ENCODE measurements at regions not wholly inside any gene's neighbourhood (a gene's known extent, or its start where the extent isn't known, plus 50 kb on each side); places are given as distances from the start of the nearest gene placed in this dataset.

DNA sequence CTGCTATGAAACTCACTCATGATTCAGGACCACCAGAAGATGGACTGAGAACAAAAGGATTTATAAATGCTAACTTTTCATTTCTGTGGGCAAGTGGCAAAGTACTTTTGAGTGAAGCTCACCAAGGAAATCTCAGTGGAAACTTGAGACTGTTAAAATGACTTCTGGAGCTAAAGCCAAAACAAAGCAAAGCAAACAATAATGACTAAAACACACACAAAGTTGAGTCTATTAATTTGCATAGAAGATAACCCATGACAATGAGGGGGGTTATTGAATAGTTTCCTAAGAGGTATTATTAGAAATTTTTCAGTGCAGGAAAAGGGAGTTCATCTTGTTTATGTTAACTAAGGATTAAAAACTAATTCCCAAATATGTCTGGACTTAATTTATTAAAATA lies 612.8 kb upstream of the FAM174A start:
- DNase-seq (ENCODE audit: low spot score): no peak

DNA sequence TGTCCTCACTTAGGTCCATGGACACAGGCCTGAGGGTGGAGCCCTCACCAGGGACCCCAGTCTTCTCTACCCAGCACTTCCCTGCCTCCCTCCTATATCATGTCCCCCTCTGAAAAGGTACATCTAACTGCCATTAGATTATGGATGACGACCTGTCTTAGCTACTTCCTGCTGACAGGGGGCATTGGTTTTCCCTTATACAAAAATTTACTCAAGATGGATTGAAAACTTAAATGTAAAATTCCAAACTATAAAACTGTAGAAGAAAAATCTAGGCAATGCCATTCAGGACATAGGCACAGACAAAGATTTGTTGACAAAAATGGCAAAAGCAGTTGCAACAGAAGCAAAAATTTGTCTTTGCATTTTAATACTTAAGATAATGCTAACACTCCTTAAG lies 623.2 kb upstream of the FAM174A start:
- no peak for DNase-seq (ENCODE audit: low spot score)

DNA sequence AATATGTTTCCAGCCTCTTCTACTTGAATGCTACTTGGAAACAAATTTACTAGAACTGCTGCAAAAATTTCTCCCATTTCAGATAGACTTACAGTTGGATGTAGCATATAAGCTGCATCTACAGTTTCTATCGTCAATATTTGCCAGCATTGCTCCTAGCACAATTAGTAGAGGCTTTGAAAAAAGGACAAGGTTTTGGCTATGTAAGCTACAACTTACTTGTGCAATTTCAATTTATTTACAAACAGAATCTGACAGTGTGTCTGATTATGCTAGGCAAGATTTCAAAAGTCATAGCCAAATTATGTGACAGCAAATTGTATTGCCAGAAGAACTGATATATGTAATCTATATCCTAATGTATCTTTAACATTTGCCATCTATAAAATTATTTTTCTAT lies 628.4 kb upstream of the FAM174A start:
- no peak for DNase-seq (ENCODE audit: low spot score)

DNA sequence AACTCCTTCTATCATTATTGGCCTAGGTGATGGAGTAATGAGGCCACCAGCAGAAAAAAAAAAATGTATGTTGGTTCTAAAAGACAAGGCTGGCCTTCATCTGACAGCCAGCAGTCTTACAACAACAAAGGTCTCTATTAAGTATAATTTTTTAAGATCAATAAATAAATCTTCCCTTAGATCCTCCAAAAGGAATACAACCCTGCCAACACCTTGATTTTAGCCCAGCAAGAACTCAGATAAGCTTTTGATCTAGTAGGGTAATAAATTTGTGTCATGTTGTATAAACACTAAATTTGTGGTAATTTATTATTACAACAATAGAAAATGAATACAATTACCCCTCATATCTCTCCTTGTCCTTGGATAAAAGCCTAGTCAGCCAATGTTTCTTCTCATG lies 633.2 kb upstream of the FAM174A start:
- no peak for DNase-seq (ENCODE audit: low spot score)

DNA sequence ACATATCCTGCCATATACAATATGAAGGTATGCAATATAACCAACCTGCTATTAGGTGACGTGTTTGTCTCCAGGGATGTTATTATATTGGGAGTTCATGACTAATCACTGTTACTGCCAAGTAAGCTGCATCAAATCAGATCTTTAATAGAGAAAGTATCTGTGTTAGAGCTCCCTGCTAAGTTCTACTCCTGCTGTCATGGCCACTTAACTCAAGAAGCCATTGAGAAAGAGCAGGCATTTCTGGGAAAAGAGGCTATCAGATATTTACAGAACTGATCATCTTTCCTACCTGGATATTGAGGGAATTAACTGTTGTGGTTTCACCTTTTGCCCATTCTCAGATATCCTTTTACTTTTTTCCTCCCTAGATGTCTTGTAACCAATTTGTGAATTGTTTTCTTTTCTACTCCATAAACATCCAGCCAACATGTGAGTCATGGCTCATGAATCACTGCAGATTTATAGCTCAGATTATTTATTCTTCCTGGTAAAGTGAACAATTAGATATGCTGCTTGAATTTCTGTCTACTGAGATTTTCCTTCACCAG lies 634.8 kb upstream of the FAM174A start:
- DNase-seq (ENCODE audit: low spot score): no peak

- DNase-seq (ENCODE audit: low spot score): no peak
These were observed 655.2 kb upstream of the FAM174A start for GRCh38 chr5:99879791-99880511.

DNA sequence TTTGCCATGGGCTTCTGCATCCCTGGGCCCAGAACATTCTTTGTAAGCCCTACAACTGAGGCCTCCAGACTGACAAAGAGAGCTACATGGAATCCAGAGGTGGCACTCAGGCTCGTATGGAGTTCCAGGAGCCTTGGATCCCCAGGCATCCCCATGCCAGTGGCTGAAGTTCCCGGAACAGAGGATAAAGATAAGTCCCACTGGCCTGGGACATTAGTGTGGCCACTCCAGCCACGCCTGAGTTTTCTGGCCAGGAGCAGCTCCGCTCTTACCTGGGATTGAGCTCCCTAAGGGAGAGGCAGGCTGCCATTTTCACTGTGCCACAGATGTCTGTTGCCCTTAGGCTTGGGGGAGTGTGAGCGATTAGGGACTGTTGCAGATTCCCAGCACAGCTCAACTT lies 656.3 kb upstream of the FAM174A start:
- DNase-seq (ENCODE audit: low spot score): no peak

DNA sequence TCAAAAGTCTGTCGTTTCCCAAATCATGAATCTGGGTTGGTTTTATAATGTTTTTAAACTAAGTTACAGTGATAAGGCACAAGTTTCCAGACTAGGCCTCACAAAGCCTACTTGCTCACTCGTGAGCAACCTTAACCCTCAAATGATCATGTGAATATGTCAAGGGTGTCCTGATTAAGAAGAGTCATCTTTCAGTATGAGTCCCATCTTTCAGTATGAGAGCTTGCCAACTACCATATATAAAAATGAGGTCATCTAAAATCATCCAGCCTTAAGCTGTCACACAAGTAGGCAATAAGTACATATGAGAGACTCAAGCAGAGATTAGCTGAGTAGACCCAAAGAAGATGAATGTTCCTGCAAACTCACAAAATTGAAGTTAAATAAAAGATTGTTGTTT lies 668.4 kb upstream of the FAM174A start:
- no peak for DNase-seq (ENCODE audit: low spot score)

- no peak for DNase-seq (ENCODE audit: low spot score)
These were observed 670.0 kb upstream of the FAM174A start for GRCh38 chr5:99865159-99865558.

DNA sequence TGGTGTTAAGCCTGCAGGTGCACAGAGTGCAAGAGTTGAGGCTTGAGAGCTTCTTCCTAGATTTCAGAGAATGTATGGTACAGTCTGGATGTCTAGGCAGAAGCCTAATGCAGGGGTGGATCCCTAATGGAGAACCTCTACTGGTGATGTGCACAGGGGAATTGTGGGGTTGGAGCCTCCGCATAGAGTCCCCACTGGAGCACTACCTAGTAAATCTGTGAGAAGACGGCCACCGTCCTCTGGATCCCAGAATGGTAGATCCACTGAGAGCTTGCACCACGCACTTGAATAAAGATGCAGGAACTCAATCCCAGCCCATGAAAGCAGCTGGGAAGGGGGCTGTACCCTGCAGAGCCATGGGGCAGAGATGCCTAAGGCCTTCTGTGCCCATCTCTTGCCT lies 699.4 kb upstream of the FAM174A start:
- no peak for DNase-seq (ENCODE audit: low spot score)

DNA sequence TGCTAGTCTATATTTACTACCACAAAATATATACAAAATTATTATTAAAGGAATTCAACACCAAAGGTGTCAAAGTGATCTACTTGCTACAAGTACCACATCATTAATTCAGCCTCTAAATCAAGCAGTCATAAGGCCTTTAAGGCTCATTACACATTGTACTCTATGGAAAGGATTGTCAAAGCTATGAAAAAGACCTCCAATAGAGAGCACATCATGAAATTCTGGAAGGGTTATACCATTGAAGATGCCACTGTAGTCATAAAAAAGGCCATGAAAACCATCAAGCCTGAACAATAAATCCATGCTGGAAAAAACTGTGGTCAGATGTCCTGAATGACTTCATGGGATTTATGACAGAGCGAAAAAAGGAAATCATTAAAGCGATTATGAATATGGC lies 708.0 kb upstream of the FAM174A start:
- DNase-seq (ENCODE audit: low spot score): no peak

GRCh38 chr5:99817796-99818195 lies 717.4 kb upstream of the FAM174A start:
- no peak for DNase-seq (ENCODE audit: low spot score)

DNA sequence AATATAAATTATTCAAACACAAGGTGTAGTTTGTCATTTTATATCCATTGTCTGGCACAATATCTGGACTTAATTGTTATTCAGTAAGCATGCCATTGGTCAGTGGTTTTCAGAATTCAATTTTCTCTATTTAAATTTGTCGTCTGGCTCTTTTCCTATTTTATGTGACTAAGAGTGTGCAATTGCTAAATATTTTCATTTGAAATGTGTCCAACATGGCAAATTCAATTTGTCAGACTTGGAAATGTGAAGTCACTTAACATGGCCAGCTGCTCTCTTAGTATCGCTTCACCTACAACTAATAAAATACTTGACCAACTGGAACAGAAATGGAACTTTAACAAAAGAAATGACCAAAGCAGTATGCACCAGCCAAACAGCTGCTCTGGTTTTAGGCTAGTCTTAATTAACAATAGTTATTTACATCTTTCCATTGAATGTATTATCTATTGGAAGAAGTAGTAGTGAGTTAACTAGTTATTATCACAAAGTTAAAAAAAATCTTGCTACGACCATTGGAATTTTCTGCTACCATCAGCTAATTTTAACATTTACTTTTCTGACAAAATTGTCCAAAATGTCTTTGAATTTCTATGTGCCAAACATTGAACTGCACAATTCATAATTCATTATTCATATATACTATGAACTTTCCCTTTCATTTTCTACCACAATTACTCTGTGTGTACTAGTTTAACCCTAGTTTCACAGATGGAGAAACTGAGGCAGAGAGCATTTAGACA lies 720.7 kb upstream of the FAM174A start:
- DNase-seq (ENCODE audit: low spot score): no peak

DNA sequence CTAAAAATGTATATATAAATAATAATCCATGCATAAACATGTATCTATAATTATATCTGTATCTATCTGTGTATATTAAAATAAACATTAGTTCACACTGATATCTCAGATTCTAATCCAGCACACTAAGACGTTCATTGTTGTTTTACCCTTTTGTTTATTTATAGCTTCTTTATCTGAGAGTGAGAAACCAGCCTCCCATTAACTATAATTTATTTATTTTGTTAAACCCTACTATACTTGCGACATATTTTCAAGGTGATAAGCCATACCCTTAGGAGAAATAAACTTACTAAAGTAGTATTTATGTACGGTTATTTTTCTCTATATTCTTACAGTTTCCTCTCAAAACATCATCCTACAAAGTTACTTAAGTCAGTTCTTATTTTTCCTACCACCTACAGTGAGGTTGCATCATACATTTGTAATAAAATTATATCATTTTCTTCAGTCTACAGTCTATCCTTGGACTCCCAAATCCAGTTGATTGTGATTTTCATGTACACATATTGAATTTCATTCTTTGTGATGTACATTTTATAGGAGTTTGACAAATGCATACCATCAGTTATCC lies 726.4 kb upstream of the FAM174A start:
- DNase-seq (ENCODE audit: low spot score): no peak

DNA sequence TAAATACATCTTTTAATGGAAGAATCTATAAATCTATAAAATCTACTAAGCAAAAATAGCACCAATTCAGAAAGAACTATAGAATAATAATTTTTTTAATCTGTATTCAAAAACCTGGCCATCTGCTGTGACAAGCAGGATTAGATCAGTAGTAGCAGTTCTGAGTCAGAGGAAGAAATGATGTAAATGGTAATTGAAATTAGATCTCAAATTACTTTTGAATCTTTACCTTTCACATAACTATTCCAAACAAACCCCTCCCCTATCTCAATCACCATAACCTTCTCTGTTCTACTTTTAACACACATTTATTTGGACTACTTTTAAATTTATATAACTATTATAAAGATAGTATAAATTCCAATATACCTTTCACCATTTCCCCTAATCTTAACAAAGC lies 727.8 kb upstream of the FAM174A start:
- DNase-seq (ENCODE audit: low spot score): no peak

- DNase-seq (ENCODE audit: low spot score): no peak
These were observed 740.1 kb upstream of the FAM174A start for GRCh38 chr5:99795031-99795430.

DNA sequence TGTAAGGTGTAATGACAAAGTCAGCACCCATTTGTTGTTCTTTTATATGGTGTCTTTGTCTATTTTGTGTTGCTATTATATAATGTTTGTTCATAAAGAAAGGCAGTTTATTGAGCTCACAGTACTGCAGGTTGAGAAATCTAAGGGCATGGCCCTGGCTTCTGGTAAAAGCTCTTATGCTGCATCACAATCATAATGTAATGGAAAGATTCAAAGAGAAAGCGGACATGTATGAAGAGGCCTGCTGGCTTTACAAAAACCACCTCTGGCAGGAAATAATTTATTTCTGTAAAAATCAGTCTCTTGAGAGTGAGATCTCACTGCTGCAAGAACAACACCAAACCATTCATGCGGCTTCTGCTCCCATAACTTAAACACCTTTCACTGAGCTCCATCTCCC lies 746.7 kb upstream of the FAM174A start:
- DNase-seq (ENCODE audit: low spot score): no peak

DNA sequence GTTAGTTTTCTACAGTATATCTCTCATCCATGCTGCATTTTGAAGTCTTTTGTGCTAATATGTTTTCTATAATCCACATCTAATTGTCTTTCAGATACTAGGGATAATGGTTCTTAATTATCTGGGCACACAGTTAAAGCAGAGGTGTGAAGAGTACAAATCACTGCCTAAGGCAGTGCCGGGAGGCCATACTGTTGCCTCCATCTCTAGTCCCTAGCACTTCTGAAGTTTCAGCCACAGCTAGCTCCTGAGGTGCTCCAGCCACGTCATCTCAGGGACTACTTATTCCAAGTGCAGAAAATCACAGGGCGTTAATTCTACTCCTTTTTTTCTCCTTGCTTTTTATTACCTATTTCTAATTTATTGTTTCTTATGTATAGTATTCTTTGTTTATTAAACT lies 760.0 kb upstream of the FAM174A start:
- no peak for DNase-seq (ENCODE audit: low spot score)

DNA sequence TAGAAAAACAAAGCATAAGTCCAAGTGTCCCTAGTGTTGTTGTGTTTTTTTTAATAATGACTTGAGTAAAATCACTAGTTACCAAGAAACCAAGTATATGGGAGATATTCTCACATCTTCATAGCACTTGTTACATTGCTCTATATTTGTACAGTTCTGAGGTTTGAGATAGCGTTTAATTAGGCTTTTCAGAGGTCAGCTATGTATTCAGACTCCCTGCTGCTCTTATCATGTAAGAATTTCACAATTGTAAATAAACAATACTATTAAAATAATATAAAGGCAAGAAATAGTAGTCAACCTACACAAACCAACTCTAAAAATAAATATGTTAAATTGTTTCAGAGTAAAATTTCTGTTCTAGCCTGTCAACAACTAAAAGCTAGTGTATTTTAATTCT lies 761.9 kb upstream of the FAM174A start:
- no peak for DNase-seq (ENCODE audit: low spot score)

- no peak for DNase-seq (ENCODE audit: low spot score)
These were observed 763.9 kb upstream of the FAM174A start for GRCh38 chr5:99771296-99771695.

GRCh38 chr5:99765011-99765410 lies 770.2 kb upstream of the FAM174A start:
- DNase-seq (ENCODE audit: low spot score): no peak

DNA sequence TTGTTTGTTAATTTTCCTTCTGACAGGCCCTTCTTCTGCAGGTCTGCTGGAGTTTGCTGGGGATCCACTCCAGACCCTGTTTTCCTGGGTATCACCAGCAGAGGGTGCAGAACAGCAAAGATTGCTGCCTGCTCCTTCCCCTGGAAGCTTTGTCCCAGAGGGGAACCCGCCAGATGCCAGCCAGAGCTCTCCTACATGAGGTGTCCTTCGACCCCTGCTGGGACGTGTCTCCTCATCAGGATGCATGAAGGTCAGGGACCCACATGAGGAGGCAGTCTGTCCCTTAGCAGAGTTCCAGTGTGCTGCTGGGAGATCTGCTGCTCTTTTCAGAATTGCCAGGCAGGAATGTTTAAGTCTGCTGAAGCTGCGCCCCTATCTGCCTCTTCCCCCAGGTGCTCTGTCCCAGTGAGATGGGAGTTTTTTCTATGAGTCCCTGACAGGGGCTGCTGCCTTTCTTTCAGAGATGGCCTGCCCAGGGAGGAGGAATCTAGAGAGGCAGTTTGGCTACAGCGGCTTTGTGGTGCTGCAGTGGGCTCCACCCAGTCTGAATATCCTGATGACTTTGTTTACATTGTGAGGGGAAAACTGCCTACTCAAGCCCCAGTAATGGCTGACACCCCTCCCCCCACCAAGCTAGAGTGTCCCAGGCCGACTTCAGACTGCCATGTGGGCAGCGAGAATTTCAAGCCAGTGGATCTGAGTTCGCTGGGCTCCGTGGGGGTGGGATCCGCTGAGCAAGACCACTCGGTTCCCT lies 772.0 kb upstream of the FAM174A start:
- DNase-seq (ENCODE audit: low spot score): no peak
